Keratinocyte (primary cell): ENCODE measurements at regions not wholly inside any gene's neighbourhood (a gene's known extent, or its start where the extent isn't known, plus 50 kb on each side); places are given as distances from the start of the nearest gene placed in this dataset.

ENCODE experiments used
- DNase-seq: peaks from one replicate; pipeline ENCODE4 v3.0.0-alpha.2; 2011; ENCODE audit warnings: low read depth, missing footprints, low spot score
- FAIRE-seq: peaks from 2 replicates; lab custom pipeline; 2011; peaks lifted over from hg19 to GRCh38; lab: Jason Lieb, UNC
- H2AFZ ChIP-seq: 2 replicates; pipeline ENCODE4 v1.6.0; 2012; ENCODE audit warnings: low read length, control low read depth, inconsistent platforms; ENCODE audit not compliant: control insufficient read depth
- H3K27ac ChIP-seq: 2 replicates; pipeline ENCODE4 v1.5.1; 2011; ENCODE audit warnings: low read length; ENCODE audit not compliant: control insufficient read depth, insufficient read depth
- H3K27me3 ChIP-seq: 3 replicates; pipeline ENCODE4 v1.6.0; 2011; ENCODE audit warnings: low read length; ENCODE audit not compliant: control insufficient read depth, insufficient read depth; ENCODE audit errors: extremely low read depth
- H3K36me3 ChIP-seq, 2 experiments: 2 replicates in 1 of 2; 3 replicates in 1 of 2; pipeline ENCODE4 v1.5.1; 2011; ENCODE audit warnings: low read length in 2 of 2, mild to moderate bottlenecking in 1 of 2; ENCODE audit not compliant: control insufficient read depth in 2 of 2, insufficient read depth in 2 of 2; ENCODE audit errors: extremely low read depth in 1 of 2
- H3K4me1 ChIP-seq: 3 replicates; pipeline ENCODE4 v1.5.1; 2011; ENCODE audit warnings: low read length; ENCODE audit not compliant: control insufficient read depth, insufficient read depth; ENCODE audit errors: extremely low read depth
- H3K4me2 ChIP-seq: 3 replicates; pipeline ENCODE4 v1.6.0; 2011; ENCODE audit warnings: low read depth, low read length; ENCODE audit not compliant: control insufficient read depth, insufficient read depth; ENCODE audit errors: extremely low read depth
- H3K4me3 ChIP-seq, 3 experiments: fragments of 200-600 bp in 1 of 3; sonication (generic) in 1 of 3; 2 replicates in 2 of 3; 3 replicates in 1 of 3; pipeline ENCODE4 v1.5.1; 2011 to 2016; ENCODE audit warnings: low read length in 3 of 3, mild to moderate bottlenecking in 3 of 3, control low read depth in 2 of 3, inconsistent platforms in 1 of 3, low read depth in 1 of 3, mixed read lengths in 1 of 3, mixed run types in 1 of 3, moderate library complexity in 1 of 3; ENCODE audit not compliant: control insufficient read depth in 2 of 3, insufficient read depth in 2 of 3; ENCODE audit errors: extremely low read depth in 1 of 3
- H3K79me2 ChIP-seq: 2 replicates; pipeline ENCODE4 v1.6.0; 2012; ENCODE audit warnings: low read length; ENCODE audit not compliant: control insufficient read depth, insufficient read depth
- H3K9ac ChIP-seq: 3 replicates; pipeline ENCODE4 v1.6.0; 2011; ENCODE audit warnings: low read length; ENCODE audit not compliant: control insufficient read depth, insufficient read depth; ENCODE audit errors: extremely low read depth
- H3K9me1 ChIP-seq: 3 replicates; pipeline ENCODE4 v1.6.0; 2011; ENCODE audit warnings: low read length; ENCODE audit not compliant: control insufficient read depth, insufficient read depth; ENCODE audit errors: extremely low read depth
- H3K9me3 ChIP-seq: 2 replicates; pipeline ENCODE4 v1.5.1; 2012; ENCODE audit warnings: low read depth, low read length; ENCODE audit not compliant: control insufficient read depth
- H4K20me1 ChIP-seq: 3 replicates; pipeline ENCODE4 v1.6.0; 2011; ENCODE audit warnings: low read length; ENCODE audit not compliant: control insufficient read depth, insufficient read depth; ENCODE audit errors: extremely low read depth
- EZH2 ChIP-seq: IDR thresholded peaks from one replicate; pipeline ENCODE4 v1.6.1; 2012; ENCODE audit warnings: inconsistent platforms, mild to moderate bottlenecking, low read length, moderate library complexity
- dilution Hi-C: fragments of 300-500 bp; cut with MboI; formaldehyde crosslinking; loops from one replicate; pipeline ENCODE4 v1.7.0; 2020; ENCODE audit warnings: low sequenced_read_pairs; ENCODE audit not compliant: extremely low pct_ligation_motif_present
- TF ChIP-seq, protein P1 (sequence below), 3 experiments: IDR thresholded peaks in 1 of 3; conservative IDR thresholded peaks in 1 of 3; optimal IDR thresholded peaks in 1 of 3; 2 replicates in 2 of 3; 3 replicates in 1 of 3; pipeline versions ENCODE3 to v1.5.1; 2011; ENCODE audit warnings: low read length in 3 of 3, mild to moderate bottlenecking in 3 of 3, moderate library complexity in 2 of 3, control low read depth in 1 of 3, inconsistent platforms in 1 of 3; ENCODE audit not compliant: insufficient read depth in 2 of 3; ENCODE audit errors: extremely low read depth in 1 of 3

DNA sequence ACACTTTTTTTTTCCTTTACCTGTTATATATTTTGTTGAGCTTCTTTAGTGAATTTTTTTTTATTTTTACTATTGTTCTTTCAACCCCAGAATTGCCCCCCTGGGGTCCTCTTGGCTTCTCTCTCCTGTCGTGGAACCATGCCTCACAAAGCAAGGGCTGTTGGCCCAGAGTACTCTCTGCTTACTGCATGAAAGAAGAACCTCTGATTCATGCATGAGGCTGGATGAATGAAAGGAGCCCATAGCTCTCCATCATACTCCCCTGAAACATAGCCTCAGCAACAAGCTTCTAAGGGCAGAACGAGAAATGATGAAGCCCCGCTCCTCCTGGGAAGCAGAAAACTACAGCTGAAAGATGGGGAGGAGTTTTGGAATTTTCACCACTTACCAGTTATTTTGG lies 1441.0 kb downstream of the BRINP3 start:
- no peak overlapping the region for H3K4me3 ChIP-seq
- dilution Hi-C loops: no loop called here

DNA sequence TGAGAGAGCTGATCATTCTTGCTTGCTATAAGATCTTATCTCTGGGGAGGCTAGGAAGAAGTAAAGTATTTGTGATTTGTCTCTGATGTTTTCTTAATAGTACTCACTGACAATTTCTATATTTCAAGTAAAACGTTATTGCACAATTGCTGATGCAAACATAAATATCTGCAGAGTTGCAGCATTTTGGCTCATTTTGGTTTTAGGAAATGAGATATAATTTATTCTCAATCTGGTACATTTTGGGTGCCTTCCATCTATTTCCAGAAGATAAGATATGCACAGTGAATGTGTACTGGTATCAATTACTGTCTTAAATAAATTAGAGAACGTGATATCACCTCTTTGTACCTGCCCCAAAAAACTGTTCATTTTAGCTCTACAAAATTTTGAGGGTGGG lies 1431.5 kb downstream of the BRINP3 start:
- Histone ChIP-seq H3K36me3 (no peaks in the 10 kb centered on the region), H3K9me1 (no peaks in the 10 kb centered on the region), H3K9me3 (no peaks in the 10 kb centered on the region), H2AFZ (no peak overlapping the region), H3K27me3 (no peaks in the 10 kb centered on the region), H3K4me2 (no peak overlapping the region), H3K9ac (no peak overlapping the region), H3K27ac (no peak overlapping the region), H4K20me1 (no peaks in the 10 kb centered on the region), H3K4me1 (no peaks in the 10 kb centered on the region), H3K4me3 (no peak overlapping the region), H3K79me2 (no peaks in the 10 kb centered on the region)
- no peak for FAIRE-seq
- no peak for DNase-seq
- dilution Hi-C loops: no loop called here
- TF ChIP-seq, protein P1, sequence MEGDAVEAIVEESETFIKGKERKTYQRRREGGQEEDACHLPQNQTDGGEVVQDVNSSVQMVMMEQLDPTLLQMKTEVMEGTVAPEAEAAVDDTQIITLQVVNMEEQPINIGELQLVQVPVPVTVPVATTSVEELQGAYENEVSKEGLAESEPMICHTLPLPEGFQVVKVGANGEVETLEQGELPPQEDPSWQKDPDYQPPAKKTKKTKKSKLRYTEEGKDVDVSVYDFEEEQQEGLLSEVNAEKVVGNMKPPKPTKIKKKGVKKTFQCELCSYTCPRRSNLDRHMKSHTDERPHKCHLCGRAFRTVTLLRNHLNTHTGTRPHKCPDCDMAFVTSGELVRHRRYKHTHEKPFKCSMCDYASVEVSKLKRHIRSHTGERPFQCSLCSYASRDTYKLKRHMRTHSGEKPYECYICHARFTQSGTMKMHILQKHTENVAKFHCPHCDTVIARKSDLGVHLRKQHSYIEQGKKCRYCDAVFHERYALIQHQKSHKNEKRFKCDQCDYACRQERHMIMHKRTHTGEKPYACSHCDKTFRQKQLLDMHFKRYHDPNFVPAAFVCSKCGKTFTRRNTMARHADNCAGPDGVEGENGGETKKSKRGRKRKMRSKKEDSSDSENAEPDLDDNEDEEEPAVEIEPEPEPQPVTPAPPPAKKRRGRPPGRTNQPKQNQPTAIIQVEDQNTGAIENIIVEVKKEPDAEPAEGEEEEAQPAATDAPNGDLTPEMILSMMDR (optimal IDR thresholded peaks at IDR 0.05 in 1 of 3, IDR thresholded peaks at IDR 0.05 in 1 of 3, conservative IDR thresholded peaks at IDR 0.05 in 1 of 3; ENCODE audit: extremely low read depth in 1 of 3, insufficient read depth in 2 of 3, low read length in 3 of 3): no peak
- no peak for TF ChIP-seq EZH2

More for the DNA sequence above, 1441.0 kb downstream of the BRINP3 start:
- no peak overlapping the region for H2AFZ ChIP-seq
- no peak for DNase-seq
- no peak for FAIRE-seq
- H3K9me3 ChIP-seq: no peaks in the 10 kb centered on the region
- no peaks in the 10 kb centered on the region for H3K9me1 ChIP-seq
- H3K4me1 ChIP-seq: no peaks in the 10 kb centered on the region
- H3K27me3 ChIP-seq: no peaks in the 10 kb centered on the region
- no peaks in the 10 kb centered on the region for H3K79me2 ChIP-seq
- no peak overlapping the region for H3K4me2 ChIP-seq
- H3K27ac ChIP-seq: no peak overlapping the region
- TF ChIP-seq, protein P1 (optimal IDR thresholded peaks at IDR 0.05 in 1 of 3, IDR thresholded peaks at IDR 0.05 in 1 of 3, conservative IDR thresholded peaks at IDR 0.05 in 1 of 3; ENCODE audit: extremely low read depth in 1 of 3, insufficient read depth in 2 of 3, low read length in 3 of 3): no peak
- no peak for TF ChIP-seq EZH2
- H4K20me1 ChIP-seq: no peaks in the 10 kb centered on the region
- H3K36me3 ChIP-seq: no peaks in the 10 kb centered on the region
- no peak overlapping the region for H3K9ac ChIP-seq
